Endothelial cell of umbilical vein (primary cell): ENCODE measurements at regions not wholly inside any gene's neighbourhood (a gene's known extent, or its start where the extent isn't known, plus 50 kb on each side); places are given as distances from the start of the nearest gene placed in this dataset.

Source experiments
- EZH2 ChIP-seq: IDR thresholded peaks from 2 replicates; pipeline ENCODE4 v1.6.1; 2012; ENCODE audit warnings: borderline replicate concordance, low read depth, mild to moderate bottlenecking, moderate library complexity, low read length, inconsistent platforms; ENCODE audit not compliant: severe bottlenecking
- POLR2A ChIP-seq: IDR thresholded peaks from 2 replicates; pipeline ENCODE4 v1.6.1; 2012; ENCODE audit warnings: low read depth, mild to moderate bottlenecking, control low read depth, low read length
- TF ChIP-seq, protein P1 (sequence below), 2 donors: IDR thresholded peaks; 1 replicate in 1 of 2; 2 replicates in 1 of 2; pipeline ENCODE4 v1.5.1; 2011; ENCODE audit warnings: low read length in 2 of 2, mild to moderate bottlenecking in 2 of 2, moderate library complexity in 2 of 2, control low read depth in 1 of 2, inconsistent platforms in 1 of 2, low read depth in 1 of 2; ENCODE audit not compliant: insufficient read depth in 1 of 2; ENCODE audit errors: extremely low read depth in 1 of 2

DNA sequence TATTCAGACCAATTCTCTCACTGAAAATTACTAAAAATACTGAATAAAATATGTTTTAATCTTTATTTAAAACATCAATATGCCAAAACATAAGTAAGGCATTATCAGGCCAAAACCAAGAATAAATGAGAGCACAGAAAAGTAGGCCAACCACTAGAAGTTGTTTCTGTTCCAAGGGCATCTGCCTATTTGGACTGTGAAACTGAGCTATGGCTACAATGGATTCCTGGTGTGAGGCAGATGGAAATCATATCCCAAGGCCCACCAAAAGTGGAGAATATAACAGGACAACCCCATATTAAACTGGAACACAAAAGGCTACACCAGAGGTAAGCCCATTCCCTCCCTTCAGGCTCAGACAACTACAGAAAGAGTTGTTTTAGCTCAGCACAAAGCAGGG is 302.8 kb upstream of the IL12A start:
- TF ChIP-seq, protein P1, sequence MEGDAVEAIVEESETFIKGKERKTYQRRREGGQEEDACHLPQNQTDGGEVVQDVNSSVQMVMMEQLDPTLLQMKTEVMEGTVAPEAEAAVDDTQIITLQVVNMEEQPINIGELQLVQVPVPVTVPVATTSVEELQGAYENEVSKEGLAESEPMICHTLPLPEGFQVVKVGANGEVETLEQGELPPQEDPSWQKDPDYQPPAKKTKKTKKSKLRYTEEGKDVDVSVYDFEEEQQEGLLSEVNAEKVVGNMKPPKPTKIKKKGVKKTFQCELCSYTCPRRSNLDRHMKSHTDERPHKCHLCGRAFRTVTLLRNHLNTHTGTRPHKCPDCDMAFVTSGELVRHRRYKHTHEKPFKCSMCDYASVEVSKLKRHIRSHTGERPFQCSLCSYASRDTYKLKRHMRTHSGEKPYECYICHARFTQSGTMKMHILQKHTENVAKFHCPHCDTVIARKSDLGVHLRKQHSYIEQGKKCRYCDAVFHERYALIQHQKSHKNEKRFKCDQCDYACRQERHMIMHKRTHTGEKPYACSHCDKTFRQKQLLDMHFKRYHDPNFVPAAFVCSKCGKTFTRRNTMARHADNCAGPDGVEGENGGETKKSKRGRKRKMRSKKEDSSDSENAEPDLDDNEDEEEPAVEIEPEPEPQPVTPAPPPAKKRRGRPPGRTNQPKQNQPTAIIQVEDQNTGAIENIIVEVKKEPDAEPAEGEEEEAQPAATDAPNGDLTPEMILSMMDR (IDR thresholded peaks at IDR 0.05; ENCODE audit: extremely low read depth in 1 of 2, insufficient read depth in 1 of 2, low read depth in 1 of 2, low read length in 2 of 2): no peak
- TF ChIP-seq POLR2A (no peak), EZH2 (no peak)
